Right cardiac atrium (tissue), 5 donors: ENCODE measurements at regions not wholly inside any gene's neighbourhood (a gene's known extent, or its start where the extent isn't known, plus 50 kb on each side); places are given as distances from the start of the nearest gene placed in this dataset.

ENCODE experiments used
- ATAC-seq, 2 donors: fragments of 200-7000 bp; cut with Tn5 transposase; one replicate each; pipeline versions ENCODE4 v1.8.0 to v1.9.1; 2020; ENCODE audit warnings: moderate library complexity in 2 of 2, mild to moderate bottlenecking in 1 of 2
- DNase-seq, 3 donors: peaks; one replicate each; pipeline ENCODE4 v3.0.0-alpha.2; 2020
- H3K27ac ChIP-seq: one replicate; pipeline ENCODE4 v1.5.1; 2013; ENCODE audit warnings: mild to moderate bottlenecking, low read length, control low read depth, moderate library complexity
- H3K27me3 ChIP-seq: one replicate; pipeline ENCODE4 v1.6.1; 2013; ENCODE audit not compliant: control insufficient read depth, insufficient read depth
- H3K4me1 ChIP-seq: one replicate; pipeline ENCODE4 v1.6.1; 2013; ENCODE audit warnings: low read length; ENCODE audit not compliant: control insufficient read depth, insufficient read depth
- H3K4me3 ChIP-seq: one replicate; pipeline ENCODE4 v1.5.1; 2013; ENCODE audit warnings: low read length, control low read depth
- H3K9me3 ChIP-seq: one replicate; pipeline ENCODE4 v1.6.1; 2013; ENCODE audit warnings: low read length; ENCODE audit not compliant: control insufficient read depth
- WGBS: extraction: QIAGEN DNeasy Blood & Tissue Kit; methylation state at CpG from one replicate; pipeline ENCODE4 v1.1.7; 2013; 5-methylcytosine and 5-hydroxymethylcytosine counted together
- intact Hi-C, 4 donors: fragments of 100-400 bp; cut with DNase I; formaldehyde crosslinking; loops; one replicate each; pipeline versions ENCODE4 v1.11.0 to v1.14.0; 2022 to 2023
- donor health status: healthy with polysubstance abuse.
- donor health status: DM: no; HTN: yes; CAD: no.
- donor health status: DM: no; HTN: no; CAD: no.
- donor health status: DM: no; HTN: yes; CAD: no; lungs with severe emphysema.
- donor health status: DM: yes; HTN: yes; CAD: no.

DNA sequence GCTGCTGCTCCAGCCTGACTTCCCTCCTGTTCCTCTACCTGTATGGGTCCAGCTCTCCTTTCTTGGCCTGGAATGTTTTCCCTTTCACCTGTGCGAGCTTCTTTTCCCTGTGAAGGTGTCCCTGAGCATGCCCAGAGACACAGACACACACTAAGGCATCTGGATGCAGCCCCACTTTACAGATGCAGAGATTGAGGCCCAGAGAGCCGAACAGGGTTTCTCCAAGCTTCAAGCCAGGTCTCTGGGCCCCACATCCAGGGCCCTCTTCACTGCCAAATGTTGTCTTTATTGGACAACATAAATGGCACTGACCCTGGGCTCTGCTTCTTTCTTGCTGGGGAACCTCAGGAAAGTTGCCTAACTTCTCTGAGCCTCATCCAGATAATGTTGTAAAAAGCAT, 561.6 kb downstream of the MIAT start:
- Histone ChIP-seq H3K27ac (no peak overlapping the region), H3K9me3 (no peaks in the 10 kb centered on the region), H3K4me3 (no peak overlapping the region), H3K4me1 (peaks cover 4% of the 10 kb centered on the region), H3K27me3 (no peaks in the 10 kb centered on the region)
- intact Hi-C loops, result no loop called here
- WGBS, result 79% methylated on average over 2 of the region's 2 CpGs
- ATAC-seq (peak in 1 of 2 donors; percentile 12), DNase-seq (peak in 1 of 3 donors; percentile 55)

DNA sequence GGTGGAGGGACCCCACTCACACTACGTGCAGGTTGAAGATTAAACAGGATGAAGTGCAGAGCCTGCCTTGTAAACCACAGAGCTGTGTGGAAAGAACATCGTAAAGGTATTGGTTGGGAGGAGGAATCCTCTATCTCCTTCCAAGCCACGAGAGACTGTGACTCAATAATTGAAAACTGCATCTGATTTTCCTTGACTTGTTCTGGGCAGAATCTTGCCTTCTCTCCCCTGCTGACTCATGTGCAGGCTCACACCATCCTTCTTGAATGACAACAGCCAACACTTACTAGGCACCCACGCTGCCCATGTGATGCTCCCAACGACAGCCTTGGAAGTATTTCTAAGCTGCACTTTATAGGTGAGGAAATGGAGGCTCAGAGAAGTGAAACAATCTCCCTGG, 563.0 kb downstream of the MIAT start:
- DNase-seq (no peak), ATAC-seq (no peak)
- WGBS, result 62% methylated on average over 5 of the region's 5 CpGs
- H3K9me3 ChIP-seq, result no peaks in the 10 kb centered on the region
- H3K27me3 ChIP-seq, result no peaks in the 10 kb centered on the region
- peaks cover 4% of the 10 kb centered on the region for H3K4me1 ChIP-seq
- H3K27ac ChIP-seq, result no peak overlapping the region
- intact Hi-C loops, result no loop called here
- no peak overlapping the region for H3K4me3 ChIP-seq

DNA sequence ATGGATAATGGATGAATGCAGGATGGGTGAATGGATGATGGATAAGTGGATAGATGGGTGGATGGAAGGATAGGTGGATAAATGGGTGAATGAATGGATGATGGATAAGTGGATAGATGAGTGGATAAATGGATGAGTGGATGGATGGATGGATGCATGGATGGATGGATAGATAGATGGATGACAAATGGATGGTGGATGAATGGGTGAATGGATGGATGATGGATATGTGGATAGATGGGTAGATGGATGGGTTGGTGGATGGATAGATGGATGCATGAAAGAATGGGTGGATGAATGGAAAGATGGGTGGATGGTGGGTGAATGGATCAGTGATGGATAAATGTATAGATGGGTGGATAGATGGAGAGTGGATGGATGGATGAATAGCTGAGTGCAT, 564.8 kb downstream of the MIAT start:
- no peaks in the 10 kb centered on the region for H3K27me3 ChIP-seq
- DNase-seq, result no peak
- no peak overlapping the region for H3K27ac ChIP-seq
- no peak overlapping the region for H3K4me3 ChIP-seq
- no peaks in the 10 kb centered on the region for H3K9me3 ChIP-seq
- no peak for ATAC-seq
- intact Hi-C loops, result no loop called here
- peaks cover 4% of the 10 kb centered on the region for H3K4me1 ChIP-seq

DNA sequence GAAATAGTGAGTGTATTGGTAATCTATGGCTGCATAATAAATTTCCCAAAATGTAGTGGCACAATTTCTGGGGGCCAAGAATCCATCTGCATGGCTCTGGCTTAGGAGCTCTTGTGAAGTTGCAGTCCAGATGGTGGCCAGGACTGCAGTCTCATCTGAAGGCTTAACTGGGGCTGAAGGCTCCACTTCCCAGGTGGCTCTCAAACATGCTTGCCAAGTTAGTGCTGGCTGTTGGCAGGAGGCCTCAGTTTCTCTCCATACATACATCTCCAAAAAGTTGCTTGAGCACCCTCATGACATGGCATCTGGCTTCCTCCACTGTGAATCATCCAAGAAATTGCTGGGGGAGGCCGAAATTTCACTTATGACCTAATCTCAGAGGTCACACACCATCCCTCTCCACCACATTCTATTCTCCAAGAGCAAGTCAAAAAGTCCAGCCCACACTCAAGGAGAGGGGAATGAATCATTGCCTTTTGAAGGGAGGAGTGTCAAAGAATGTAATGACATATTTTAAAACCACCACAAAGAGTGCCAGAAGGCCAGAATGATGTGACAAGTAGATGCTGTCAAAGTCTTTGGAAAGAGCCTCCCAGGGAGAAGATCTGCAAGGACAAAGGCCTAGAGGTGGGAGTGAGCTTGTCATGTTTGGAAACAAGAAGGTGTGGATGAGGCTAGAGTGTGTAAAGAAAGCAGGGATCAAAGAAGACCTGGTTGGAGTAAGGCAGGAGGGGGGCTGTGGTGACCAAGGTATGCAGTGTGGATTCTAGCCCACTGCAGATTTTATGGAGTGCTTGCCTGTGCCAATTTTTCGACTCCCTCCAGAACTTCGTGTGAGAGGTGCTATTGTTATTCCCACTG, 566.2 kb downstream of the MIAT start:
- ATAC-seq (peak in 1 of 2 donors; percentile 75), DNase-seq (no peak)
- WGBS, result 64% methylated on average over 3 of the region's 3 CpGs
- Histone ChIP-seq H3K27me3 (no peaks in the 10 kb centered on the region), H3K9me3 (no peaks in the 10 kb centered on the region), H3K4me3 (no peak overlapping the region), H3K27ac (no peak overlapping the region), H3K4me1 (no peaks in the 10 kb centered on the region)
- intact Hi-C loops, result no loop called here

DNA sequence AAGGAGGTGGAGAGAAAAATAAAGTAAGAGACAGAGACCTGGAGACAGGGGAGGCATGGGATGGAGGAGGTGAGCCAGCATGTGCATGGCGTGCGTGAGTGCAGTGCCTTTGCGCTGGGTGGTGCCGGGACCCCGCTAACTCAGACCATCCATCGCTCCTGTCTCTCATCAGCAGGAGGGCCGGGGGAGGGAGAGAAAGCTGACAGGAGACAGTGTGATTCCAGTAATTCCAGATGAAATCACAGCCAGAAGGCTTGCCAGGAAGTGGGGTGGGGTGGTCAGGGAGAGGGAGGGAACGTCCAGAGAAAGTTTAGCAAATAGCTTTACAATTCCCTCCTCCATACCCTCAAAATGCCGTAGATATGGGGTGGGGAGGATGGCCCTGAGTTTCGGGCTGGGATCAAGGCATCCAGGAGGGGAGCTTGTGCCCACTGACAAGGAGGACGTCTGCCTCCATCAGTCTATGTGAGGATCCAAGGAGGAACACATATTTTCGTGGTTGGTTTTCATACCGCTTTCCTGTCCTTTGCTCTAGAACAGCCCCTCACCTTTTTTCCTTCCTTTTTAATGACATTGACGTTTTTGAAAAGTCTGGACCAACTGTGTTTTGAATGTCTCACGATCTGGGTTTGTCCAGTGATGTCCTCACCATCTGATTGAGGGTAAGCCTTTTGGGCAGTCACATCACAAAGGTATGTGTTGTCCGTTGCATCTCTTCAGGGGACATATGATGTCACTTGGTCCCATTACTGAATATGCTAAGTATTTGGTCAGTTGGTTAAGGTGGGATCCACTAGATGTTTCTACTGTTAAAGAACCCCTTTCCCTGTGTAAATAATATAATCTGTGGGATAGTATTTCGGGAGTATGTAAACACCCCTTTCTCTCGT, 567.3 kb downstream of the MIAT start:
- WGBS, result 34% methylated on average over 18 of the region's 18 CpGs
- no peak overlapping the region for H3K4me3 ChIP-seq
- DNase-seq (peak; percentile 55 to 72 (median 56)), ATAC-seq (peak; percentile 73 to 80)
- no peaks in the 10 kb centered on the region for H3K4me1 ChIP-seq
- intact Hi-C loops, result no loop called here
- no peaks in the 10 kb centered on the region for H3K27me3 ChIP-seq
- no peak overlapping the region for H3K27ac ChIP-seq
- no peaks in the 10 kb centered on the region for H3K9me3 ChIP-seq

DNA sequence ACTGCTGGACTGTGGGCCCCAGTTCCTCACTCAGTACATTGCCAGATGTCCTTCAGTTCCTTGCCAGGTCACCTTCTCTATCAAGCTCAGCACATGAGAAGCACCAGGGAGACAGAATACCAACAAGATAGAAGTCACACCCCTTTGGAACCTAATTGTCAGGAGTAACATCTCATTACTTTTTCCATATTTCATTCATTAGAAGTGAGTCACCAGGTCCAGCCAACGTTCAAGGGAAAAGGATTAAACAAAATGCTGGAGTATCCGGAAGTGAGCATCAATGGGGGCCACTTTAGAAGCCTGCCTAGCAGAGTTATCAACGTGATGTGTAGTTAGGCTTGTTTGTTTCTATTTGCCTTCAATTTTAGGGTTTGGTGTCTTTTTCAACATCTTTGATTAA, 569.3 kb downstream of the MIAT start:
- 67% methylated on average over 3 of the region's 3 CpGs for WGBS
- H3K4me3 ChIP-seq, result no peak overlapping the region
- no peaks in the 10 kb centered on the region for H3K4me1 ChIP-seq
- H3K27ac ChIP-seq, result no peak overlapping the region
- no peak for DNase-seq
- intact Hi-C loops, result no loop called here
- H3K27me3 ChIP-seq, result no peaks in the 10 kb centered on the region
- ATAC-seq, result no peak
- no peaks in the 10 kb centered on the region for H3K9me3 ChIP-seq

DNA sequence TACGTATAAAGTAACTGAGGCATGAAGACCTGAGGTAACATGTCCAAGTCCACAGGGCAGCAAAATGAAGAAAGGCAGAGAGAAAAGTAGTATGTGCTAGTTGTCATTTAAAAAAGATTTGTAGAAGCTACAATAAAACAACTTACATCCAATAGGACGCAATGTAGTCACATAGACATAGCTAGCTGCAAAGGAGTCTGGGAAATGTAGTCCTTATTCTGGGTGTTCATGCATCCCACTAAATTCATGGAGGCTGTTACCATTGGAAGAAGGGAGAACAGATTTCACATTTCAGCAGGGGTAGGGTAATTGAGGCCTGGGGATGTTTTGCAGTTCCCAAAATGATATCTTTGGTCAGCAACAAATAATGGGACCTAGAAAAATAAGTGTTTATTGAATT, 571.4 kb downstream of the MIAT start:
- intact Hi-C loops, result no loop called here
- 73% methylated on average over 2 of the region's 2 CpGs for WGBS
- no peaks in the 10 kb centered on the region for H3K27me3 ChIP-seq

DNA sequence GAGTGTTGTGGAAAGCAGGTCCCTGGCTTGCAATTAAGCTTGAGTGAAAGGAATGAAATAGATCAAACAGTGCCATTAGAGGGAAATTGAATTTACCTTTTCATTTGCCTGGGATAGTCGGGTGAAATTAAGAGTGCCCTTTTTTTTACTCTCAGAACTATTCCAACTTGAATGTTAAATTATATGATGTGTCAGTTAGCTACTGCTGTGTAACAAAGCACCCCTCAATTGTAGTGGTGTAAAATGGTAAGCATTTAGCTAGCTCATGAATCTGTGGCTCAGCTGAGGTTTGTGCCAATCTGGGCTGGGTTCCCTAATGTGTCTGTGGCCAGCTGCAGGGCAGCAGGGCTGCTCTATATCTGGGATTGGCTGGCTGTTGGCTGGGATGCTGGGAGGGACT, 571.4 kb downstream of the MN1 start:
- intact Hi-C loops, result no loop called here

More for the DNA sequence above, 571.4 kb downstream of the MIAT start:
- H3K27ac ChIP-seq, result no peak overlapping the region
- ATAC-seq, result no peak
- no peak overlapping the region for H3K4me3 ChIP-seq
- no peaks in the 10 kb centered on the region for H3K4me1 ChIP-seq
- no peak for DNase-seq
- H3K9me3 ChIP-seq, result no peaks in the 10 kb centered on the region

DNA sequence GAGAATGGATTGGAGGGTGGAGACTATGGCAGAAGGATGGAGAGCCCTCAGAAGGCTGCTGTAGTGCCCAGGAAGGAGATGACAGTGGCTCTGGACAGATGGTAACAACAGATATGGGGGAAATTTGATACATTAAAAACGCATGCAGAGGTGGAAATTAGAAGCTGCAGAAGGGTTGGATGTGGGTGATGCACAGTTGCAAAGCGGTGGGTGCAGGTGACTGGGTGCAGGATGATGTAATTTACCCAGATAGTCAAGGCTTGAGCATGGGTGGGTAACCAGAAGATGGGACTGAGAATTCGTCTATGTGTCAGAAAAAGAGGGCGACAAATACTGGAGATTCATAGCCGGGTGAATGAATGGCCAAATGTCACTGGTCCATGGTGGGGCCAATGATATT, 570.3 kb downstream of the MN1 start:
- intact Hi-C loops, result no loop called here

More for the DNA sequence above, 571.4 kb downstream of the MN1 start:
- H3K4me3 ChIP-seq, result no peak overlapping the region
- H3K9me3 ChIP-seq, result no peaks in the 10 kb centered on the region
- no peak overlapping the region for H3K27ac ChIP-seq
- no peaks in the 10 kb centered on the region for H3K27me3 ChIP-seq
- DNase-seq, result no peak
- ATAC-seq, result no peak
- no peaks in the 10 kb centered on the region for H3K4me1 ChIP-seq
- 89% methylated on average over 1 of the region's 1 CpG for WGBS

DNA sequence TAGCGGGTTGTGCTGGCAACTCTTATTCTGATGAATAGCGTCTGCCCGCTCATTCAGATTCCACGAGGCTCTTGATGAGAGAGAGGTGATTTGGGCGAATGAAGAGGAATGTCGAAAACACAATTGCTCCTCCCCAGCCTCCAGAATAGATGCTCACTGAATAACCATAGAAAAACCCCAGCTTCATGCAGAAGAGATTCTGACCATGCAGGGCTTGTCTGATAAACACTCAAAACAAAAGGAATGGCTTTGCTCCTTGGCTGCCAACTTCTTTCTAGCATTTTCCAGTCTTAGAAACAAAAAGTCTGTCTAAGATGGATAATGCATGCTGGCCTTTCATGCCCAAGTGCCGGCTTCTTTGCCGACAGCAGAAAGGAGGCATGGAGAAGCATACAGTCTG, 569.5 kb downstream of the MN1 start:
- ATAC-seq (no peak), DNase-seq (no peak)
- Histone ChIP-seq H3K9me3 (no peaks in the 10 kb centered on the region), H3K27ac (no peak overlapping the region), H3K4me1 (no peaks in the 10 kb centered on the region), H3K4me3 (no peak overlapping the region), H3K27me3 (no peaks in the 10 kb centered on the region)
- WGBS, result 55% methylated on average over 8 of the region's 8 CpGs
- intact Hi-C loops, result no loop called here

More for the DNA sequence above, 570.3 kb downstream of the MN1 start:
- no peaks in the 10 kb centered on the region for H3K27me3 ChIP-seq
- no peak overlapping the region for H3K27ac ChIP-seq
- DNase-seq (no peak), ATAC-seq (no peak)
- 89% methylated on average over 5 of the region's 5 CpGs for WGBS
- H3K4me3 ChIP-seq, result no peak overlapping the region
- H3K9me3 ChIP-seq, result no peaks in the 10 kb centered on the region
- no peaks in the 10 kb centered on the region for H3K4me1 ChIP-seq

DNA sequence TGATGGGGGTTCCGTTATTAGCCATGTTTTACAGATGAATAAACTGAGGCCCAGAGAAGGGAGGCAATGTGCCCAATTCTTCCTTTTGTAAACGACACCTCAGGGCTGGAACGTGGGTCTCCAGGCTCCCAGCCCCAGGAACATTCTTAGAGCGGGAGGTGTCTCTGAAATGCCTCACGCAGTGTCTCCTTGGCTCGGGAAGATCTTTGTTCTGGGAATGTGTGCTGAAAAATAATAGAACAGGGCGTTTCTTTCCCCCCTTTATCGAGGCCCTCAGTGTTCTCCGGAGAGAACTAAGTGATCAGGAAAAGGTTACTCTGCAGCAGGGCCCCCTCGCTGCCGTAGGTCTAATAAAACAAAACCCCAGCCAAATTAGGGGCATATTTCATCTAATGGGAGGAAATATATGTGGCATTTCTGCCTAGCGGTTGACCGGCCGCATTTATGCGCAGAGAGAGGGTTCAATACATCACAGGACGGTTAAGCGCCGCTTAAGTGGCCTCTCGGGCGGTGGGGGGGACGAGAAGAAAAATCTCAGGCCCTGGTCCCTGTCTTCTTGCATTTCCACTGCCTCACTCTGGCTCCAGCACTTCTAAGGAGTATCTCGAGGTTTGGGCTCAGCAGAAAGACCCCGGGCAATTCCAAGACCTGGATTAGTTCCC, 564.3 kb downstream of the MN1 start:
- WGBS, result 80% methylated on average over 23 of the region's 23 CpGs
- no peaks in the 10 kb centered on the region for H3K27me3 ChIP-seq

More for the DNA sequence above, 564.3 kb downstream of the MN1 start:
- H3K9me3 ChIP-seq, result no peaks in the 10 kb centered on the region
- DNase-seq (no peak), ATAC-seq (no peak)
- peaks cover 10% of the 10 kb centered on the region for H3K4me1 ChIP-seq
- H3K27ac ChIP-seq, result no peak overlapping the region
- no peak overlapping the region for H3K4me3 ChIP-seq
- intact Hi-C loops, result no loop called here
